Fibroblast of peridontal ligament (primary cell): ENCODE measurements at regions not wholly inside any gene's neighbourhood (a gene's known extent, or its start where the extent isn't known, plus 50 kb on each side); places are given as distances from the start of the nearest gene placed in this dataset.
"Not testable (repeated sequence)": the region's sequence is repeated elsewhere in the genome, so short reads cannot be mapped to it uniquely, and the experiment has no call there.

Experiments used
- DNase-seq: peaks from one replicate; pipeline ENCODE4 v3.0.0-alpha.2; 2010; ENCODE audit errors: extremely low read depth

GRCh38 chr10:2921956-2922680 lies 145.2 kb upstream of the PFKP start:
- no peak for DNase-seq

GRCh38 chr10:2920637-2921036 lies 146.7 kb upstream of the PFKP start:
- DNase-seq = no peak

GRCh38 chr10:2920168-2920567 lies 147.2 kb upstream of the PFKP start:
- no peak for DNase-seq

GRCh38 chr10:2919016-2919415 lies 148.3 kb upstream of the PFKP start:
- DNase-seq = no peak

- DNase-seq = no peak
These were observed 148.9 kb upstream of the PFKP start for GRCh38 chr10:2918489-2918888.

- DNase-seq = no peak
These were observed 149.4 kb upstream of the PFKP start for GRCh38 chr10:2917926-2918325.

GRCh38 chr10:2915412-2915811 lies 151.9 kb upstream of the PFKP start:
- DNase-seq = no peak

GRCh38 chr10:2914741-2915140 lies 152.6 kb upstream of the PFKP start:
- DNase-seq = no peak

GRCh38 chr10:2913474-2913873 lies 153.9 kb upstream of the PFKP start:
- no peak for DNase-seq

- no peak for DNase-seq
These were observed 156.7 kb upstream of the PFKP start for GRCh38 chr10:2910656-2911055.

- DNase-seq = no peak
These were observed 157.4 kb upstream of the PFKP start for GRCh38 chr10:2909921-2910320.

- DNase-seq = no peak
These were observed 158.3 kb upstream of the PFKP start for GRCh38 chr10:2908851-2909630.

- no peak for DNase-seq
These were observed 160.4 kb upstream of the PFKP start for GRCh38 chr10:2906974-2907373.

GRCh38 chr10:2905851-2906250 lies 161.5 kb upstream of the PFKP start:
- DNase-seq = no peak

GRCh38 chr10:2900530-2900929 lies 166.8 kb upstream of the PFKP start:
- DNase-seq = no peak

GRCh38 chr10:2899246-2899951 lies 167.9 kb upstream of the PFKP start:
- no peak for DNase-seq

- no peak for DNase-seq
These were observed 168.9 kb upstream of the PFKP start for GRCh38 chr10:2898509-2898860.

GRCh38 chr10:2897619-2898508 lies 169.5 kb upstream of the PFKP start:
- DNase-seq = no peak

GRCh38 chr10:2896334-2896733 lies 171.0 kb upstream of the PFKP start:
- DNase-seq = not testable (repeated sequence)

GRCh38 chr10:2895594-2896196 lies 171.7 kb upstream of the PFKP start:
- no peak for DNase-seq

- no peak for DNase-seq
These were observed 173.4 kb upstream of the PFKP start for GRCh38 chr10:2893991-2894390.
